GM18909 (cell line): ENCODE measurements at regions not wholly inside any gene's neighbourhood (a gene's known extent, or its start where the extent isn't known, plus 50 kb on each side); places are given as distances from the start of the nearest gene placed in this dataset.
"Not testable (repeated sequence)": the region's sequence is repeated elsewhere in the genome, so short reads cannot be mapped to it uniquely, and the experiment has no call there.

Experiments used
- ATAC-seq: cut with Tn5 transposase; IDR thresholded peaks from one replicate; pipeline ENCODE4 v1.9.1; 2021; ENCODE audit warnings: mild to moderate bottlenecking; ENCODE audit not compliant: unreplicated experiment, poor library complexity

- no peak for ATAC-seq
These were observed 1761.3 kb upstream of the IGFBP7 start for GRCh38 chr4:58871509-58871908.

GRCh38 chr4:58849026-58849425, 1738.8 kb upstream of the IGFBP7 start:
- no peak for ATAC-seq

GRCh38 chr4:58843455-58843854, 1733.3 kb upstream of the IGFBP7 start:
- ATAC-seq = no peak

GRCh38 chr4:58833126-58833525, 1722.9 kb upstream of the IGFBP7 start:
- ATAC-seq = no peak

GRCh38 chr4:58825278-58825677, 1715.1 kb upstream of the IGFBP7 start:
- no peak for ATAC-seq

GRCh38 chr4:58818560-58818959, 1708.4 kb upstream of the IGFBP7 start:
- not testable (repeated sequence) for ATAC-seq

- no peak for ATAC-seq
These were observed 1699.8 kb upstream of the IGFBP7 start for GRCh38 chr4:58809948-58810347.

- ATAC-seq = no peak
These were observed 1699.2 kb upstream of the IGFBP7 start for GRCh38 chr4:58809366-58809765.

- no peak for ATAC-seq
These were observed 1698.6 kb upstream of the IGFBP7 start for GRCh38 chr4:58808817-58809216.

GRCh38 chr4:58807843-58808615, 1697.8 kb upstream of the IGFBP7 start:
- no peak for ATAC-seq

- no peak for ATAC-seq
These were observed 1666.4 kb upstream of the IGFBP7 start for GRCh38 chr4:58776627-58777026.

GRCh38 chr4:58767598-58767997, 1657.4 kb upstream of the IGFBP7 start:
- ATAC-seq = no peak

GRCh38 chr4:58766763-58767162, 1656.6 kb upstream of the IGFBP7 start:
- ATAC-seq = no peak

GRCh38 chr4:58761563-58761962, 1651.4 kb upstream of the IGFBP7 start:
- ATAC-seq = no peak

- ATAC-seq = no peak
These were observed 1650.6 kb upstream of the IGFBP7 start for GRCh38 chr4:58760737-58761136.

- no peak for ATAC-seq
These were observed 1649.9 kb upstream of the IGFBP7 start for GRCh38 chr4:58760100-58760499.

- ATAC-seq = no peak
These were observed 1639.0 kb upstream of the IGFBP7 start for GRCh38 chr4:58749206-58749605.

- ATAC-seq = no peak
These were observed 1630.7 kb upstream of the IGFBP7 start for GRCh38 chr4:58740897-58741296.

GRCh38 chr4:58739275-58739674, 1629.1 kb upstream of the IGFBP7 start:
- ATAC-seq = no peak

- no peak for ATAC-seq
These were observed 1628.2 kb upstream of the IGFBP7 start for GRCh38 chr4:58738375-58738774.

- ATAC-seq = peak; percentile 70
These were observed 1624.0 kb upstream of the IGFBP7 start for GRCh38 chr4:58734030-58734674.

- ATAC-seq = no peak
These were observed 1622.8 kb upstream of the IGFBP7 start for GRCh38 chr4:58732973-58733372.
